Fibroblast of the aortic adventitia (primary cell): ENCODE measurements at regions not wholly inside any gene's neighbourhood (a gene's known extent, or its start where the extent isn't known, plus 50 kb on each side); places are given as distances from the start of the nearest gene placed in this dataset.

Experiments
- DNase-seq: peaks from one replicate; pipeline ENCODE4 v3.0.0-alpha.2; 2010; ENCODE audit warnings: low read depth
- H3K4me3 ChIP-seq: 2 replicates; pipeline ENCODE4 v1.5.1; 2011; ENCODE audit warnings: low read depth, mild to moderate bottlenecking, control low read depth, low read length, moderate library complexity
- CTCF ChIP-seq: IDR thresholded peaks from 2 replicates; pipeline ENCODE4 v1.5.1; 2011; ENCODE audit warnings: mild to moderate bottlenecking, low read length, control low read depth, inconsistent platforms; ENCODE audit not compliant: insufficient read depth

- H3K4me3 ChIP-seq: no peak overlapping the region
- TF ChIP-seq CTCF: no peak
- DNase-seq: no peak
Measured at GRCh38 chr21:45344576-45344975, 56.9 kb upstream of the POFUT2 start.

DNA sequence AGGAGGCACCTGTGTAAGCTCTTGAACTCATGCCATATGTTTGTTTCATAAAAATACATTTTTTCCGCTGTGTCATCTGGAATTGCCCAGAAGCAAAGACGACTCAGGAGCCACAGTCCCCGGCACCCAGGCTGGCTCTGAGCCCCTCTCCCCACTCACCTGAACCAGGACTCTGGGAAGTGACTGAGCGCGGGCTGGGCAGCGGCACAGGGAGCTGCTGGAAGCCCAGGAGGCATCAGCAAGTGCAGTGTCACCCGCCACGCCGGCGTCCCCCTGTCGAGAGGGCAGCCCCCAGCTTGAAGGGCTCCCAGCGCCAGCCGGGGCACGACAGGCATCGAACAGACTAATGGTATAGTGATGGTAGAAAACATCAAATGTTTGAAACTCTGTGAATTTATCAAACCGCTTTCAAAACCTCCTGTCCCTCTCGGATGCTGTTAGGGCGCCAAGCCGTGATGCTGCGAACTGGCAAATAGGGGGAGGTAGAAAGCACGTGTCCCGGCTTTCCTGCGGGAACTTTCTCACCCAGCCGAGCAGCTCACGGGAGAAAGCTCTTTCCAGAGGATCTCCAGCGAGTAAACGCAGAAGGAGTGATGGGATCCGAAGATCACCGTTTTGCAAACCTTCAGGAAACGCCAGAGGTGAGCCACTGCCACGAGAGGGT lies 57.8 kb upstream of the COL18A1 start:
- TF ChIP-seq CTCF: peak; percentile 23
- no peak overlapping the region for H3K4me3 ChIP-seq
- DNase-seq: peak; percentile 41

DNA sequence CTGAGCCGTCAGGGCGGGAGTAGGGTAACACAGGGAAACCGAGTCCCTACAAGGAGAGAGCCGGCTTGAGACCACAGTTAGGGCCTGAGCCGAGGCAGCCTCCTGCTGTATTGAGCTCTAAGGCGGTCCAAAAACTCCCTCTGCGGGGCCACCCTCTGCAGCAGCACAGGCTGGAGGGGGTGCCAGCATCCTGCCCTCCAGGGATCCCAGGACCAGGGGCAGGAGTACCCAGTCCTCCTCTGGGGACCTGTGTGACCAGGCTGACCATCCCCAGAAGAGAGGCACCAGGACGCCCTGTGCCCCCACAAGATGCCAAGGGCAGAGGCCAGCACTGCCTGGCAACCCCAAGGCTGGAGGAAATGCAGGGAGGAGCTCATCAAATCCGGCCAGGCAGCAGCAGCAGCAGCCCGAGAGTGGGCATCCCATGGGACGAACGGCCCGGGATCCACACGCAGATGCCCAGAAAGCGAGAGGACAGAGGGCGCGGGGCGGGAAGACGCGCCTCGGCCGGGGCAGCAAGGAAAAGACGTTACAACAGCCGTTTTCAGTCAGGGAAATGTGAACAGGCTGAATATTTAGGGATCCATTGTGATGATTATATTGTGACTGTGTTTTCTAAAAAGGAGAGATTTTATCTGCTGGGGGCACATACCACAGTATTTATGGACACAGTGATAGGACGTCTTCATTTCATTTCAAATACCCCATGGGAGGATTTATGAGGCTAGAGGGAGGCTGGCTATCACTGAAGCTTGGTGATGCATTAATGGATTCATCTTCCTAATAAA lies 57.1 kb upstream of the COL18A1 start:
- no peak for TF ChIP-seq CTCF
- no peak overlapping the region for H3K4me3 ChIP-seq
- DNase-seq: no peak

GRCh38 chr21:45348591-45349327 lies 56.2 kb upstream of the COL18A1 start:
- DNase-seq: no peak
- H3K4me3 ChIP-seq: no peak overlapping the region
- TF ChIP-seq CTCF: no peak

DNA sequence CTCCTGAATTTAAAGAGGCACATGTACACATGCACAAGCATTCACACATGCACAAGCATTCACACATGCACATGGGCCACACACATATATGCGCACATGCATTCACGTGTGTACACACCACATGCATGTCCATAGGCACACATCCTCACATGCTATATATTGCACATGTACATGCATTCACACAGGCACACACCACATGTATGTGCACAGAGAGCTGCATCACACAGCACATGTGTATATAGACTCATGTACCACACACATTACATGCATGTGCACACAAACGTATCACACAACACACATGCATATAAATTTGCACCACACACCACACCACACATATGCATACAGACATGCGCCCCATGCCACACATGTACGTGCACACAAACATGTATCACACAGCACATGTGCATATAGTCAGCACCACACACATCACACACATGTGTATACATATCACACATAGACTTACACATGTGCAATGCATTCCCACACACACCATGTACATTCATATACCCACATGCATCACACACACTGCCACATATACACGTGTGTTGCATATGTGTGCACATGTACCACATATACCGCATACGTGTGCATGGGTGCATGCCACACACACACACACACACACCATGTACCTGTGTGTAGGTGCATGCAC lies 54.6 kb upstream of the COL18A1 start:
- DNase-seq: no peak
- TF ChIP-seq CTCF: no peak
- H3K4me3 ChIP-seq: no peak overlapping the region

GRCh38 chr21:45351061-45351460 lies 53.9 kb upstream of the COL18A1 start:
- DNase-seq: no peak
- TF ChIP-seq CTCF: no peak
- no peak overlapping the region for H3K4me3 ChIP-seq
